HG03139 (cell line): ENCODE measurements at regions not wholly inside any gene's neighbourhood (a gene's known extent, or its start where the extent isn't known, plus 50 kb on each side); places are given as distances from the start of the nearest gene placed in this dataset.

Source experiments
- ATAC-seq: cut with Tn5 transposase; IDR thresholded peaks from one replicate; pipeline ENCODE4 v1.9.1; 2021; ENCODE audit not compliant: unreplicated experiment

DNA sequence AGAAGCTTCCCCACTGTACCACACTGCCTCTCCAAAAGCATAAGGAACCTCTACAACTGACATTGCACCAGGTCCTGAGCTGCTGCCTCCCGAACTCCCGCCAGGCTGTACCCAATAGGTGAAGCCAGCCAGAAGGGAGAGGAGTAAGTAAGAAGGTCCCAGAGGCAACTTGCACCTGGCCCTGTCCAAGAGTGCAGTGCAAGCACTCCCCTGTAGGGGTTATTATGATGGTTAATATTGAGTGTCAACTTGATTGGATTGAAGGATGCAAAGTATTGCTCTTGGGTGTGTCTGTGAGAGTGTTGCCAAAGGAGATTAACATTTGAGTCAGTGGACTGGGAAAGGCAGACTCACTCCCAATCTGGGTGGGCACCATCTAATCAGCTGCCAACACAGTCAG lies 879.3 kb upstream of the SLIT2 start:
- no peak for ATAC-seq

DNA sequence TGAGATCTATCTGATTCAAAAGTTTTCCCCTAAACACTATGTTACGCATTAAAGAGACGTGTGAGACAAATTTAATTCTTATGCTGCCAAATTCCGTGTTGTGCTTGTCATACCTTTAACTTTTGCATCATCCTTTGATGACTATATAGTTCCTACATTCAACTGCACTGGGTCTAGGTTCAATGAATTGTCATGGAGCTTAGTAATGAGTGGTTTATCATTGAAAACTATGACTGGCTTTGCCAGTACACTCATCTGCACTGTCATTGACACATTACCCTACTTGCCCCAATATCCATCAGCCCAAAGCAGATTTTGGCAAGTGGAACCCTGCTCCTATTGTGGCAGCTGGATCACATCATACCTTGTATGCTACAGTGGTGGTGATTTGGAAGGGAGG lies 882.9 kb upstream of the SLIT2 start:
- no peak for ATAC-seq

DNA sequence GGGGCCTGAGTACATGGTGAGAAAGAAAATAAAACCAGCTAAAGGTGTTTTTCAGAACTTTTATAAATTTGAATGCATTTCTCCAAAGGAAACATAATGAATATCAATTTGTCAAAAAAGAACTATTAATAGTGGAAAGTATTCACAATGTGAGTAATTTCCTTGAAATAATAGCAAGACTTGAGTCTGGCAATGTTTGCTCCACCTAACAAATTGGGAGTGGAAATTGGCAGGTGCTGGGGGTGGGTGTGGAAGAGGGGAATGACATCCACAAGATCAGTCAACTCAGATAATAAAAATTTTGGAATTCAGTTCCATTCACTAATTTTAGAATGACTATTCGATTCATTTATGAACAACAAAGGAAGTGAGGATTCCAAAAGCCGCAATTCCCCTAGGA lies 884.8 kb upstream of the SLIT2 start:
- ATAC-seq: no peak

DNA sequence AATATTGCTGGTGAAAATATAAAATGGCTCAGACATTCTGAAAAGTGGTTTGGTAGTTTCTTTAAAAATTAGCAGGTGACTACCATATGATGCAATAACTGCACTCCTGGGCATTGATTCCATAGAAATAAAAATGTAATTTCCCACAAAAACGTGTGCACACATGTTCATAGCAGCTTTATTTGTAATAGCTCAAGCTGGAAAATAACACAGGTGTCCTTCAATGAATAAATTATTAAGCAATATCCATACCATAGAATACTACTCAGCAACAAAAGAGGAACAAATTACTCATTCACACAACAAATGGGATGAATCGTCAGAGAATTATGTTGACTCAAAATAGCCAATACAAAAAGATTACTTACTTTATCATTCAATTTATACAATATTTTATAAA lies 893.7 kb upstream of the SLIT2 start:
- no peak for ATAC-seq

DNA sequence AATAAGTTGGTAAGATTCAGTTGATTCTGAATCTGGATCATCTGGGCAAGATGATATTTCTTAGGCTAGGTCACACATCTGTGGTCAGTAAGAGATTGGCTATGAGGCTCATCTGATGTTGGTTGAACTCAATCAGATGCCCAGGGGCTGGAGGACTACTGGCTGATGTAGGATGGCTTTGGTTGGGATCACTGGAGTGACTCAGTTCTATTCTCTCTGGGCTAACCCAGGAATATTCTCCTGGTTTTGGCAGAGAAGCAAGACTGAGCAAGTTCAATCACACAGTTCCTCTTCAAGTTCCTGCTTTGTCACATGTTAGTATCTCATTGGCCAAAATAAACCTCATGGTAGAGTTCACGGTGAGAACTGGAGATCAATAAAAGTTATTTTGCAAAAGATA lies 902.3 kb upstream of the SLIT2 start:
- ATAC-seq: no peak

DNA sequence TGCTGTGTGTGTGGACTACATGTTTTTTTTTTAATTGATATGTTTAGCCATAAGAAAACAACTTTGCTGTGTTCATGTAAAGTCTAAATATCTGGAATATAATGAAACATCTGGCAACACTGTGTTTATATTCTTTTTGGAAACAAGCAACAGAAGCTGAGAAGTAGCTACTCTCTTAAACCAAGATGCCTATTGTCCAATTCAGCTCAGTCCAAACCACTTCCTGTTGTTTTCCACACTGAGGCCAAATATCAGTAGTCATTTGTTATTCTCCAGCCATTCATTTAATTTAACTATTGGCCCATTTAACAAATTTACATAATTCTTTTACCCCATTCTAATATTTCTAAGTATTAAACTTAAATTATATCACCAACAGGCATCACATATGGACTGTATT lies 903.0 kb upstream of the SLIT2 start:
- ATAC-seq: no peak

DNA sequence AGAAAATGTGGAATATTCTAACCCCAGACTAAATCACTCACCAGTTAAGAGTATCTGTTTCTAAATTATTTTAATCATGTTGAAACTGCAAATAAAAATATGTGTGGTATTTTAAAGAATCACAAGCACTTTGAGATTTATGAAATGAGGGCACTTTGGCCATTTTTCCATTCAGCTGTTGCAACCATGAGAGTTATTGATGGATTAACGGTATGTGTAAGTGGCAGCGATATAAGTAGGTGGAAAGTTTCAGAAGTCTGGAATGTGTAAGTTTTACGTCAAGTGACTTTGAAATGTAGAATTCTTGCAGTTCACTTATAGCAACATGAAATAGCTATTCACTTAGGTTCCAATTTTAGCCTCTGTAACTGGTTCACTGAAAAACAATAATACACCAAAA lies 905.1 kb upstream of the SLIT2 start:
- no peak for ATAC-seq

DNA sequence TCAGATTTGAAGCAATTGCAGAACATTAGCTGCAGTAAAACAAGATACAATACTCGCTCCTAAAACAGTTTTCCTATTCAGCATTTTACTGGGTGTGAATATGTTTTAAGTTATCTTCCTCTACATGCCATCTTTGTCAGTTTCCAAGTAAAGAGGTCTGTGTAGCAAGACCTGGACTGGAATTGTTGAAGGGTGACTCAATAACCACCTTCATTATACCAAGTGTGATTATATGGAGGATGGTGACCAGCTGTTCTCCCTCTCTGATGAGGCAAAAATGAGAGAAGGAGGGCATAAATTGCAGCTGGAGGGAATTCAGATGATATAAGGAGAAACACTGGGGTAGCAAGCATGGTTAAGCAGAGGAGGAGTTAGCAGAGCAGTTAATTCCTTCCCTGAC lies 922.1 kb upstream of the SLIT2 start:
- ATAC-seq: no peak

DNA sequence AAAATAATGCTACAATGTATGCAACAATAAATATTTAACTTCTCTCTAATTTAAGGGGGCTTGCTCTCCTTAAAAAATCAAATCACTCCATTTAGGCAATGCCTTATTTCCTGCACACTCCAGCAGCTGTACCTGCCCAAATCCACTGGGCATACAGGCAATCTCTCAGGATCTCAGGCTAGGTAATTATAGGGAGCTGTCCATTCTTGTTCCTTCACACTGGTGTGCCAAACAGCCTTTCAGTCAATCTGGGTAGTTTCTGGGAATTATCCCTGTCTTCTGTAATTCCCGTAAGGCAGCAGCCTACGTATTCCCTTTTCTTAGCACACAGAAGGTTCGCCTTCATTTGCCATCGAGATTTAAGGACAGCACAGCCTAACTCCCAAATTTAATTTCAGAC lies 922.6 kb upstream of the SLIT2 start:
- ATAC-seq: no peak

DNA sequence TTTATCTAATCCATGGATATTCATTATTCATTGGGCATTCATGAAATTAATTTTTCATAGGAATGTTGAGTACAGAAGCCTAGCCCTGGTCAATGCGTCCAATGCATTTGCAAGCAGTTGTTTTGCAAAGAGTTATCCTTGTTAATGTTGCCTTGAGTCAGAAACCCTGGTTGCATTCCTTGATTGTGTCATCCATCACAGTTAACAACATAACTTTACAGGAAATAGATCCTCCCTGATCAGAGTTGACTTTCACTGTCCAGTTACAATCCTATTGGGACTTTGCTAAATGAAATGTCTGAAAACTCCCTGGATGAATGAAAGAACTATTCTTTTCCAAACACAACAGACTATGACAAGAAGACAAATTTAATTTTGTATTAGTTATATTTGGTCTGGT lies 924.3 kb upstream of the SLIT2 start:
- no peak for ATAC-seq

DNA sequence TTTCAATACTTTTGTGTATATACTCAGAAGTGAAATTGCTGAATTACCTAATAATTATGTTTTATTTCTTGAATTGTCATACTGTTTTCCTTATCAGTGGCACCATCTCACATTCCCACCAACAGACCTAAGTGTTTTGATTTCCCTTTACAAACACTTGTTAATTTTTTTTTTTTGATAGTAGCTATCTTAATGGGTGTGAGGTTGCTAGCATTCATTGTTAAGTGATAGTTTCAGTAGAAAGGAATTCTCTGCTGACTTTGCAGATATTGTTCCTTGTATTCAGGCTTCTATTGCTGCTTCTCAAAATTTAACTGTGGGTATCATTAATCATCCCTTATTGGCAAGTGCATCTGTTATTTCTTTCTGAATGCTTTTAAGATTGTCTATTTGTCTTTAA lies 927.5 kb upstream of the SLIT2 start:
- ATAC-seq: no peak

DNA sequence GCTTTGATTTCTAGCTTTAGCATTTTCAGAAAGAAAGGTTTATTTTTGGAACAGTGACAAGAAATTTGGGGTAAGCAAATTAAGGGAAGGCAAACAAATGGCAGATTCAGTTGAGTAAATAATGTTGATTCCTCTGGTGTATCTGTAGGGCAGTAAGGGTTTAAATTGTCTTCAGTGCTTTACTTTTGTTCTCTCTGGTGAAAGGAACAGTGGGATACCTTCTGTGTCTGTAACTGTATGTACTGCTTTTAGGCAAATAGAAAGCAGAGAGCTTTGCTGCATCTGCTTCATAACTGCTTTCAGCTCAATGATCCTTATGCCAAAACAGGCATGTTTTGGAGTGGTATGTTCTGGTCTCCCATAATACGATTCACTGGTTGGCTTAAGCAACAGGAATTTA lies 932.1 kb upstream of the SLIT2 start:
- no peak for ATAC-seq

DNA sequence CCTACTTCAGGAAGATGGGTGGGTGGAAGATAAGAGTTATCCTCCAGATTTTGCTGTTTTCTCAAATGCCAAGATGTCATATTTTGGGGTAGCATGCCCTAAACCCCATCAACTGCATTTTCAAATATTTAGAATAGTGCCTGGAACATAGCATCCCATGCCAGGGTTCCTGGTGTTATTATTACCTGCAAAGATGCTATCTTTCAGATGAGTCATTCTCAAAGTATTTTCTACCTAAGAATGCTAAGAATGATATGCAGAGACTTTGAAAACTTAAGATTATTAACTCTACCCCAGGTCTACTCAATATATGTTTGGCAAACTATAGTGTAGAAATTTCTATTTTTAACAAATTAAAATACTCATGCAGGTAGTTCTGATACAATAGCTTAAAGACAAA lies 934.3 kb upstream of the SLIT2 start:
- no peak for ATAC-seq

DNA sequence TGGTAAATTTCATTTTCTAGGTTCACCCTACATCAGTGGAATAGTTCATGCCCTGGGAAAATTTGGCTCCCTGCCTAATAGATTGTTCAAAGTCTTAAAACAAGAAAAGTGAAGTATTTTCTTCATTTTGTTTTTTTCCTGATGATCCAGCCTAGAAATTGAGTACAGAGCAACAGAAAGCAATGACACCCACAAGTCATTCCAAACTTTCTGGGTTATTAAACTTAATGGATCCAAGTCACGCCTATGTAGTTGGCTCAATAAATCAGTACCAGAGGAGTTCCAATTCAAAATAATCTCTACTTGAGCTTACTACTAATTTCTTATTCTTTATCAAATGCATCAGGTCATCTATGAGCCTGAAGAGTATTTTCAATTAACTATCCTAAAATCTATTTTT lies 937.6 kb upstream of the SLIT2 start:
- no peak for ATAC-seq

DNA sequence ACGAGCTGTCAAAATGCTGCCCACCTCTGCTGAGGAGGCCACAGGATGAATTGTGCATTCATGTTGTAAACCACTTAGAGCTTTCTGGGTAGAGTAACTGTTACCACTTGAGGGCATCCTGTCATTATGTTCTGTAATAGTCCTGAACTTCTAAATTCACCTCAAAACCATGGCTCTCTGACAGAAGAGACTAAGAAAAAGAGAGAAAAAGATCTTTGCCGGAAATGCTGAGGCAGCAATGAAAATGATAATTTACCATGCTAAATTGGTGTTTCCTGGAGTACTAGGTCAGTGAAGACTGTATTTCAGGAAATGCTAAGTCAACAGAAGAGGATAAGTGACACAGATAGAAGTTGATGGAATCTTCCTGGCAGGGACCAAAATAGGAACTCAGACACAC lies 942.3 kb upstream of the SLIT2 start:
- no peak for ATAC-seq

DNA sequence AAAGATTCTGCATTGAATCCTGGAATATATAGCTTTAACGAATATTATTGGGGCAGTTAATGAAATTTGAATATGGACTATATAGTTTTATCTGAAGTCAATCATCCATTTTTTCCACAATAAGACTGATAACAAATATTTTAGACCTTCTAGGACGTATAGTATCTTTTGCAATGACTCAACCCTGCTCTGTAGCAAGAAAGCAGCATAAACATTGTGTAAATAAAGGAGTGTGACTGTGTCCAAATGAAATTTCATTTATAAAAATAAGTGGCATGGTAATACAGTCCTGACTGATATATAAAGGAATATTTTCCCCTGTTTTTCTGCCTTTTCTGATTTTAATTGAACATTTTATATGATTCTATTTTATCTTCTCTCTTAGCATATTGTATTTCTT lies 947.7 kb upstream of the SLIT2 start:
- ATAC-seq: no peak

DNA sequence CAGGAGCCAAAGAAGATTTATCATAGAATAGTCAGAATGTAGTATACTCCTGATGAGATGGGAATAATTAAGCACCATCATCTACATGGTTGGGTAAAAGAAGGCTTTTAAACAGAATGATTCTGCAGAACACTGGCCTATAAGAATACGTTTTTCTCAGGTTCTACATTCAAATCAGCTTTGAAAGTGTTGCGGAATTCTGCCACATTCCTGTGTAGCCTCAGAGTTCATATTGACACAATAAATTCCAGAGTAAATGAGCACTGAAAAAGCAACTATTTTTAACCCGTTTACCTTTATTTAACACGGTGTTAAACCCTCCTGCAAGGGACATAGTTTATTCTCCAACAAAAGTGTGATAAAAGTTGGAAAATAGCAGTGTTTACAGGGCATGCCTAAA lies 950.2 kb upstream of the SLIT2 start:
- no peak for ATAC-seq

DNA sequence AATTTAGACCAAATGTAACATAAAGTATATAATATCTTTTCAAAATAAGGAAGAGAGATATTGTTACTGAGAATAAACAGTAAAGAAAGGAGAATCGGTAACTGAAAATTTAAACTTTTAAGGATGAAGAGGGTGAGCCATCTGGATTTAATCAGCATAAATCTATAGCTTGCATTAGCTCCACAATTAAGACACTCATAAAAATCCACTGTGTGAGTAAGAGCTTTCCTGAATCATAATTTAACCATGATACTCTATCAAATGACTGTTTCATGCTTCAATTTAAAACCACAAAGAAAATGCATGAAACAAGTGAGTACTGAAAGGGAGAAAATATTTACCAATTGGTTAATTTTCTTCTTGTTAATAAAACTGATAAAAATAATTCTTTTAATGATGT lies 951.5 kb upstream of the SLIT2 start:
- ATAC-seq: no peak

DNA sequence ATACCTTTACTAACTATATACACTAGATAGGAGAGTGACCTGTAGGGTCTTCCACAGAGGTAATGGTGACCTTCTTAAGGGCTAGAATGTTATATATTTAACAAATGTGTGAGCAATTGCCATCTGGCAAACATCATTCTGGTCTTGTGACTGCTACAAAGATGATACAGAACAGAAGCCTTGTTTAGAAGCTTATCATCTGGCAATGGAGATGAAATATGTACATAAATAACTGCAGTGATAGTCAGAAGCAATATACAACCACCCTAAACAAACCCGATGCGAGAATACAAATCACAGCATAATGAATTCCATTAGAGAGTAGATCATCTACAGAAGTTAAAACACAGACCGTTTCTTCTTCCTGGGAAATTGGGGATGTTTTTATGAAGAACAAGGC lies 952.7 kb upstream of the SLIT2 start:
- no peak for ATAC-seq

DNA sequence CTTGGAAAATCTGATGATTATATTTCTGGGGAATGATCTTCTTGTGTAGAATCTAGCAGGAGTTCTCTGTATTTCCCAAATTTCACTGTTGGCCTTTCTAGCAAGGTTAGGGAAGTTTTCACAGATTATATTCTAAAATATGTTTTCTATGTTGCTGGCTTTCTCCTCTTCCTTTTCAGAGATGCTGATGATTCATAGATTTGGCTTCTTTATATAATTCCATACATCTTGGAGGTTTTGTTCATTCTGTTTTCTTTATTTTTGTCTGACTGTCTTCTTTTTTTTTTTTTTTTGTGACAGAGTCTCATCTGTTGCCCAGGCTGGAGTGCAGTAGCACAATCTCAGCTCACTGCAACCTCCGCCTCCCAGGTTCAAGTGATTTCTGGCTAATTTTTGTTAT lies 957.9 kb upstream of the SLIT2 start:
- ATAC-seq: no peak

DNA sequence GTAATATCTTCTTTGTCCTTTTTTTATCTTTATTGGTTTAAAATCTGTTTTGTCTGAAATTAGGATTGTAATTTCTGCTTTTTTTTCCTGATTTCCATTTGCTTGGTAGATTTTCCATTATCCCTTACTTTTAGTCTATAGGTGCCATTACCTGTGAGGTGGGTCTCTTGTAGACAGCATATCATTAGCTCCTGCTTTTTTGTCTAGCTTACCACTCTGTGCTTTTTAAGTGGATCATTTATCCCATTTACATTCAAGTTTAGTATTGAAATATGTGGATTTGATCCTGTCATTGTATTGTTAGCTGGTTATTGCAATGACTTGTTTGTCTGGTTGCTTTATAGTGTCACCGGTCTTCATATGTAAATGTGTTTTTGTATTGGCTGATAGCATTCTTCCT lies 958.6 kb upstream of the SLIT2 start:
- no peak for ATAC-seq

DNA sequence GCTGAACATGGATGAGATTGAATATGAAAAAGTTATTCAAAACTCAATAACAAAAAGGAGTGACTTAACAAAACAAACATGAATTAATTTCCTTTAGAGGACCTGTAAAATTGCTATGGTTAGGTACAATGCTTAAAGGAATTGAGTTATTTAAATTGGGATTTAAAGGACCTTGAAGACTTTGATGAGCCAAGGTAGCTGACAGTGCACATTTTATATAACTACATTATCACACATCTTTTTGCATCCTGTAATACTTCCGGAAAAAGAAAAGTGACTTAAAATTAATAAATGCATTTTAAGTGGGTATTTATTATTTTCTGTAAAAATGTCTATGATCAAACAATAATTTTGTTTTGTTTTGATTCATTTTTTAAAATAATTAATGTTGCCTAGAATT lies 964.8 kb upstream of the SLIT2 start:
- ATAC-seq: no peak

DNA sequence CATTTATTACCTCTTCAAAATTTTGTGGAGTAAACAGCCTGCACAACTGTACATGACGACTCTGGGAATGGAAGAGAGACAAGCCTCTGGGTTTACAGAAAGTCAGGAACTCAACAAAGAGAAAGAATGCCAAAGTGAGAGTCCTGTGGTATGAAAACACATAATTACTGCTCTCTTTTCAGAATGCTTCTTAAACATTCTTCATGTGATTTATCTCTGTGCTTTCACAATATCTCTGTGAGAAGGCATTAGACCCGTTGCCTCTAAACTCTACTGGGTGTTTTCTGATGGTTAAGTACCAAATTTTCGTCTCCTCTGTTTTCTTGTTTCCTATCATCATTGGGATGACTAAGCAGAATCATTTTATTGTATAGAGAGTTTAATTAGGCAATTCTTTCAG lies 966.6 kb upstream of the SLIT2 start:
- ATAC-seq: no peak

DNA sequence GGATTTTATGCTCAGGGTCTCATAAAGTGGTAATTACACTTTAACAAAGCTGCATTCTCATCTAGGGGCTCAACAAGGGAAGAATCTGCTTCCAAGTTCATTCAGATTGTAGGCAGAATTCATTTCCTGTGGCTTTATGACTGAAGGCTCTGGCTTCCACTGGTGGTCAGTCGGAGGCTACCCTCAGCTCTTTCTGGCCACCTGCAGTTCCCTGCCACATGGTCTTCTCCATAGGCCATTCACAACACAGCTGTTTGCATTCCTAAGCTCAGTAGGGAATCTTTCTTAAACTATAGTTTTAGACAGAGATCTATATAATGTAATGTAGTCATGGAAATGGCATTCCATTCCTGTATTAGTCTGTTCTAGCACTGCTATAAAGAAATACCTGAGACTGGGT lies 973.0 kb upstream of the SLIT2 start:
- no peak for ATAC-seq
